HG03066 (cell line): ENCODE measurements at regions not wholly inside any gene's neighbourhood (a gene's known extent, or its start where the extent isn't known, plus 50 kb on each side); places are given as distances from the start of the nearest gene placed in this dataset.
"Not testable (repeated sequence)": the region's sequence is repeated elsewhere in the genome, so short reads cannot be mapped to it uniquely, and the experiment has no call there.

ENCODE experiments used
- ATAC-seq: cut with Tn5 transposase; IDR thresholded peaks from one replicate; pipeline ENCODE4 v1.9.1; 2021; ENCODE audit warnings: low read depth; ENCODE audit not compliant: unreplicated experiment

DNA sequence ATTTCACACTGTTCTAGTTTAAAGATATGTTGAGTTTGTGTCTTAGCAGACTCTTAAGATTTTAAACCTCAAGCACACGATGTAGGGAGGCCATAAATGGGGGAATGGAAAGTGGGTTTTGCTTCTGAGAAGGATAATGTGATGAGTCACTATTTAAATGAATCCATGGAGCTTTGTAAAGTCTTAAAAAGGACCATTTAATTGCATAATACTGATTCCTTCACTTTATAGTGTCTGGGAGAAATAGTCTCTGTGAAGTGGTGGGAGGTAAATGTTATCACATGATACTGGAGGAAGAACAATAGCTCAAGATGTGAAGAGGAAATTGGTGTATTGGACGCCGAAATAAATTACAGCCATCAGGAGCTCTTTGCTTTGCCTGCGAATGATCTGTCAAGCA, 84.0 kb upstream of the MYO3A start:
- no peak for ATAC-seq

DNA sequence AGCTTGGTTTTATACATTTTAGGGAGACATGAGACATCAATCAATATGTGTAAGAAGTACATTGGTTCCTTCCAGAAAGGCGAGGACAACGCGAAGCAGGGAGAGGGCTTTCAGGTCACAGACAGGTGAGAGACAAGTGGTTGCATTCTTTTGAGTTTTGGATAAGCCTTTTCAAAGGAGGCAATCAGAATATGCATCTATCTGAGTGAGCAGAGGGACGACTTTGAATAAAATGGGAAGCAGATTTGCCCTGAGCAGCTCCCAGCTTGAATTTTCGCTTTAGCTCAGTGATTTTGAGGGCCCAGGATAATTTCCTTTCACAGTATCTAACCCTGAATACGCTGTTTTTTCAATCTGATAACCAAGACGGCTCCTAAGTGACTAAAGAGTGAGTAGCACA, 82.5 kb upstream of the MYO3A start:
- no peak for ATAC-seq

- ATAC-seq = no peak
Measured at GRCh38 chr10:25852364-25852941, 81.6 kb upstream of the MYO3A start.

DNA sequence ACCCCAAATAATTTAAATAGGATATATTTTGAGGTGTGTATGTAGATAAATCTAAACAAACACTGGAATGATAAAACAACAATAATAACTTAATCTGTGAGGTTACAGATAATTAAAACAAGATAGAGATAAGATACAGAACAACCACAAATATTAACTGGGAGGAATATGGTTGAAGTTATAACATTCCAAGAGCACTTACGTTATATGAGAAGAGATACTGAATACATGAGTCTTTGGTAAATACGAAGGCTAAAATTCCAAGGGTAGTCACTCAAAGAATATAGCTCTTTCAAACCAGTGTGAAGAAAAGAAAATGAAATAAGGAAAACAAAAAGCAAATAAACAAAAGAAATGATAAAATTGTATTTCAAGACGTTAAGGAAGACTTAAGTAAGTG, 76.0 kb upstream of the MYO3A start:
- ATAC-seq = no peak

GRCh38 chr10:25865267-25865666, 68.8 kb upstream of the MYO3A start:
- no peak for ATAC-seq

DNA sequence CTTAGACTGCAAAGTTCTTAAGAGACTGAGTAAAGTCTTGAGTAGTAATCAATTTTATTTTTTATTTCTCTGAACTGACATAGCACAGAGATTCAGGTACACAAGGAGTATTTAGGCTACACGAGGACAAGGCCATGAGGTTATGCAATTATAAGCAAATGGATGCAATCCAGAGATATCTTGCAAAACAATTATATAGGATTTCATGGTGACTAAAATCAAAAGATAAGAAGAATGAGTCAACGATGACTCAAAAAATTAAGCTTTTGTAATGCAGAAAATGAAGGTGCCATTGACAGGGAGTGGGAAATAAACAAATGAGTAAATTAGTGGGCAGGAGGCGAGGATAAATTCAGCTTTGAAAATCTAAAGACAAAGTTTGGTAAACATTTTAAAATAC, 66.7 kb upstream of the MYO3A start:
- no peak for ATAC-seq

DNA sequence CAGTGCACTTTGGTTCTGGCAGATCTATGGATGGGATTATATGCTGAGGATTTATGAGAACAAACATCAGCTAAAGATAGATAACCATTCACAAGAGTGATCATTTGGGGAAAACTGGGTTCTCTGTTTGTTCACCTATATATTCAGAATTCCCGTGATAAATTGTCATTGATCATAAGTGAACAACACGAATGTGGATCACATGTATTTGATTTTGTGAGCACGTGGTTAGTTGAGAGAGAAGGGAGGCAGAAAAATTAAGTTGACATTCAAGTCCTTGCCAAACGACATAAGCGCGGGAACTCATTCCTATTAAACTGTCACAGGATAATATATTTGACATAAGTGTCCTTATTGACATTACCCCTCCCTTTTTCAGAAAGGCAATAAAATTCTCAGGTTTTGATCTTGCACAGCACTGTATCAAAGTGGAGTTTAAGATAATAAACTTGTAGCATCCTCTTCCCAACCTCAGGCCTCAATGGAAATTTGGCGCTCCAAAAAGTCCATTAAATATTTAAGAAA, 64.9 kb upstream of the MYO3A start:
- no peak for ATAC-seq

GRCh38 chr10:25869609-25870008, 64.4 kb upstream of the MYO3A start:
- no peak for ATAC-seq

DNA sequence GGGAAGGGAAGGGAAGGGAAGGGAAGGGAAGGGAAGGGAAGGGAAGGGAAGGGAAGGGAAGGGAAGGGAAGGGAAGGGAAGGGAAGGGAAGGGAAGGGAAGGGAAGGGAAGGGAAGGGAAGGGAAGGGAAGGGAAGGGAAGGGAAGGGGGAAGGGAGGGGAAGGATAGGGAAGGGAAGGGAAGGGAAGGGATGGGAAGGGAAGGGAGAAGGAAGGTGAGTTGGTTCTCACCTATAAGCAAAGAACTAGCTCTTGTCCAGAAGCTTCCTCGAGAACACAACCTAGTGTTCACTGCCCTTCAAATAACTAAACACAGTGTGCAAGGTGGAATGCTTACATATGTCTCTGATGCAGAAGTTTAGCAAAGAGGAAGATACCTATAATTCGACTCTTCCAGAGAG, 59.6 kb upstream of the MYO3A start:
- not testable (repeated sequence) for ATAC-seq

- peak; percentile 94 for ATAC-seq
Measured at GRCh38 chr10:25875556-25876165, 58.4 kb upstream of the MYO3A start.

DNA sequence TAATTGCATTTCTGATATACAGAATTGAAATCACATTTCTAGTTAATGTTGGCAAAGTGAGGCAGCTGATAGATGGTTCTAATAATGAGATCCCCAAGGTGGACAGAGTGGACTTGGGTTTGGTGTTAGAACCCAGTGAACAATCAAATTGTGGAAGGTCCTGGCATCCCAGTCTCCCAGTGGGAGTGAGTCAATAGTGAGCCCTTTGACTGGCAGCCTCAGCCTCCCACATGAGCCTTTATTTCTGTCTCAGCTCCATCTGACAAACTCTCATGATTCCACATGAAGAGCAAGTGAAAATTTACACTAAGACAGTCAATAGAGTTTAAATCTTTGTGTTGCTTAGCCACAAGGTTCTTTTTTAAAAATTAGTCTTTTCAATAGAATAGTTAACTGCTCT, 56.7 kb upstream of the MYO3A start:
- ATAC-seq = no peak
